PC-3 (cell line): ENCODE measurements at regions not wholly inside any gene's neighbourhood (a gene's known extent, or its start where the extent isn't known, plus 50 kb on each side); places are given as distances from the start of the nearest gene placed in this dataset.

Experiments
- ATAC-seq: fragments of 200-7000 bp; cut with Tn5 transposase; 2 replicates; pipeline ENCODE4 v1.9.1; 2020; ENCODE audit warnings: mild to moderate bottlenecking, moderate library complexity
- BruUV-seq: library from RNA; stranded (reverse); fragments of 400-500 nt; replicated peaks from 2 replicates; lab custom pipeline; 2021; lab: Mats Ljungman, UMichigan
- CTCF ChIA-PET: fragments of 300-600 bp; sonication (Branson Sonifier 250); formaldehyde crosslinking; loops from one replicate; lab custom pipeline; 2022; ENCODE audit warnings: antibody characterized with exemption; lab: Charles Lee
- POLR2A ChIA-PET: fragments of 300-600 bp; sonication (Branson Sonifier 250); formaldehyde crosslinking; loops from one replicate; lab custom pipeline; 2022; ENCODE audit warnings: antibody characterized with exemption; ENCODE audit not compliant: unreplicated experiment; lab: Charles Lee
- DNase-seq: peaks from one replicate; pipeline ENCODE4 v3.0.0-alpha.2; 2015
- H2AFZ ChIP-seq: fragments of 300-600 bp; sonication (generic); 2 replicates; pipeline ENCODE4 v1.6.0; 2016; ENCODE audit warnings: antibody characterized with exemption, low read length
- H3F3A ChIP-seq: fragments of 300-600 bp; sonication (generic); one replicate; pipeline ENCODE4 v1.6.0; 2017; ENCODE audit warnings: antibody characterized with exemption, low read length, control low read depth, mild to moderate bottlenecking; ENCODE audit not compliant: unreplicated experiment
- H3K27ac ChIP-seq: fragments of 300-600 bp; sonication (generic); 2 replicates; pipeline ENCODE4 v1.5.1; 2016; ENCODE audit warnings: mild to moderate bottlenecking, low read length
- H3K27me3 ChIP-seq: fragments of 300-600 bp; sonication (generic); 2 replicates; pipeline ENCODE4 v1.6.1; 2016; ENCODE audit warnings: low read length, mixed read lengths
- H3K36me3 ChIP-seq: fragments of 300-600 bp; sonication (generic); 2 replicates; pipeline ENCODE4 v1.6.1; 2016; ENCODE audit warnings: low read depth, mixed run types, low read length, mixed read lengths
- H3K4me1 ChIP-seq: fragments of 300-600 bp; sonication (generic); 2 replicates; pipeline ENCODE4 v1.5.1; 2016; ENCODE audit warnings: low read length; ENCODE audit not compliant: insufficient read depth
- H3K4me2 ChIP-seq: fragments of 300-600 bp; sonication (generic); 2 replicates; pipeline ENCODE4 v1.6.0; 2016; ENCODE audit warnings: low read length
- H3K4me3 ChIP-seq: fragments of 300-600 bp; sonication (generic); 2 replicates; pipeline ENCODE4 v1.5.1; 2016; ENCODE audit warnings: mild to moderate bottlenecking, low read length, mixed read lengths
- H3K79me2 ChIP-seq: fragments of 300-600 bp; sonication (generic); 2 replicates; pipeline ENCODE4 v1.6.1; 2017; ENCODE audit warnings: low read length, mixed read lengths
- H3K9ac ChIP-seq: fragments of 300-600 bp; sonication (generic); 2 replicates; pipeline ENCODE4 v1.6.0; 2016; ENCODE audit warnings: mild to moderate bottlenecking, low read length
- H3K9me2 ChIP-seq: fragments of 300-600 bp; sonication (generic); replicated peaks from 2 replicates; pipeline ENCODE4 v1.6.1; 2016; ENCODE audit warnings: mixed run types, low read length, mixed read lengths
- H3K9me3 ChIP-seq: fragments of 300-600 bp; sonication (generic); 2 replicates; pipeline ENCODE4 v1.6.1; 2016; ENCODE audit warnings: low read length, mixed read lengths
- H4K20me1 ChIP-seq: fragments of 300-600 bp; sonication (generic); 2 replicates; pipeline ENCODE4 v1.6.1; 2016; ENCODE audit warnings: low read length, mixed read lengths
- CTCF ChIP-seq: fragments of 300-600 bp; sonication (generic); conservative IDR thresholded peaks from 2 replicates; pipeline ENCODE4 v1.5.1; 2017; ENCODE audit warnings: antibody characterized with exemption, low read depth, mild to moderate bottlenecking, low read length
- EZH2 ChIP-seq: fragments of 300-600 bp; sonication (generic); IDR thresholded peaks from one replicate; pipeline ENCODE4 v1.6.1; 2017; ENCODE audit warnings: antibody characterized with exemption, mild to moderate bottlenecking, low read length; ENCODE audit not compliant: unreplicated experiment
- EZH2phosphoT487 ChIP-seq: fragments of 300-600 bp; sonication (generic); IDR thresholded peaks from 2 replicates; pipeline ENCODE4 v1.6.1; 2018; ENCODE audit warnings: mild to moderate bottlenecking, antibody characterized with exemption, low read length, borderline replicate concordance
- intact Hi-C: fragments of 100-400 bp; cut with micrococcal nuclease; formaldehyde crosslinking; loops from 2 replicates; pipeline ENCODE4 v1.9.0; 2023

GRCh38 chr5:124301850-124302249 lies 444.6 kb downstream of the ZNF608 start:
- H3F3A ChIP-seq: no peaks in the 10 kb centered on the region
- no peak overlapping the region for H3K27ac ChIP-seq
- no peaks in the 10 kb centered on the region for H3K27me3 ChIP-seq
- no peak overlapping the region for H3K4me3 ChIP-seq
- no peaks in the 10 kb centered on the region for H4K20me1 ChIP-seq
- no peak overlapping the region for H3K9ac ChIP-seq
- H3K4me2 ChIP-seq: no peak overlapping the region
- ChIA-PET POLR2A (no interaction called here), CTCF (no interaction called here)
- no TSS peak for BruUV-seq
- ATAC-seq: no peak
- H3K9me3 ChIP-seq: no peaks in the 10 kb centered on the region
- H3K9me2 ChIP-seq: no peaks in the 10 kb centered on the region
- no peak overlapping the region for H2AFZ ChIP-seq
- DNase-seq: no peak
- H3K79me2 ChIP-seq: no peaks in the 10 kb centered on the region
- H3K4me1 ChIP-seq: peaks cover 6% of the 10 kb centered on the region
- no peaks in the 10 kb centered on the region for H3K36me3 ChIP-seq
- TF ChIP-seq EZH2phosphoT487: no peak
- intact Hi-C loops: no loop called here

GRCh38 chr5:124300815-124301621 lies 445.4 kb downstream of the ZNF608 start:
- Histone ChIP-seq H3K4me1 (peaks cover 6% of the 10 kb centered on the region), H3K27me3 (no peaks in the 10 kb centered on the region), H3K9ac (no peak overlapping the region), H3K27ac (no peak overlapping the region), H4K20me1 (no peaks in the 10 kb centered on the region), H3K4me2 (no peak overlapping the region), H3K9me2 (no peaks in the 10 kb centered on the region), H3K36me3 (no peaks in the 10 kb centered on the region), H3K9me3 (no peaks in the 10 kb centered on the region), H2AFZ (no peak overlapping the region), H3K79me2 (no peaks in the 10 kb centered on the region), H3K4me3 (no peak overlapping the region), H3F3A (no peaks in the 10 kb centered on the region)
- DNase-seq: no peak
- POLR2A ChIA-PET: no interaction called here
- intact Hi-C loops: no loop called here
- BruUV-seq: no TSS peak
- ATAC-seq: no peak
- CTCF ChIA-PET: no interaction called here
- TF ChIP-seq EZH2phosphoT487 (no peak), EZH2 (no peak), CTCF (no peak)

- Histone ChIP-seq H3K27me3 (no peaks in the 10 kb centered on the region), H4K20me1 (no peaks in the 10 kb centered on the region), H3K79me2 (no peaks in the 10 kb centered on the region), H3K36me3 (no peaks in the 10 kb centered on the region), H3K4me1 (peaks cover 6% of the 10 kb centered on the region), H3K9me2 (no peaks in the 10 kb centered on the region), H3F3A (no peaks in the 10 kb centered on the region), H2AFZ (no peak overlapping the region), H3K9me3 (no peaks in the 10 kb centered on the region), H3K4me2 (no peak overlapping the region), H3K4me3 (no peak overlapping the region), H3K27ac (no peak overlapping the region), H3K9ac (no peak overlapping the region)
- ATAC-seq (peak; percentile 33; the same call in 1 of the 2 replicates), DNase-seq (no peak)
- ChIA-PET POLR2A (no interaction called here), CTCF (no interaction called here)
- intact Hi-C loops: no loop called here
- no peak for TF ChIP-seq EZH2
- no peak for TF ChIP-seq EZH2phosphoT487
- TF ChIP-seq CTCF: no peak
- BruUV-seq: no TSS peak
Measured at GRCh38 chr5:124297826-124298225, 448.6 kb downstream of the ZNF608 start.
